ENCODE measurements at regions not wholly inside any gene's neighbourhood (a gene's known extent, or its start where the extent isn't known, plus 50 kb on each side); places are given as distances from the start of the nearest gene placed in this dataset.

- TF ChIP-seq, protein P1, sequence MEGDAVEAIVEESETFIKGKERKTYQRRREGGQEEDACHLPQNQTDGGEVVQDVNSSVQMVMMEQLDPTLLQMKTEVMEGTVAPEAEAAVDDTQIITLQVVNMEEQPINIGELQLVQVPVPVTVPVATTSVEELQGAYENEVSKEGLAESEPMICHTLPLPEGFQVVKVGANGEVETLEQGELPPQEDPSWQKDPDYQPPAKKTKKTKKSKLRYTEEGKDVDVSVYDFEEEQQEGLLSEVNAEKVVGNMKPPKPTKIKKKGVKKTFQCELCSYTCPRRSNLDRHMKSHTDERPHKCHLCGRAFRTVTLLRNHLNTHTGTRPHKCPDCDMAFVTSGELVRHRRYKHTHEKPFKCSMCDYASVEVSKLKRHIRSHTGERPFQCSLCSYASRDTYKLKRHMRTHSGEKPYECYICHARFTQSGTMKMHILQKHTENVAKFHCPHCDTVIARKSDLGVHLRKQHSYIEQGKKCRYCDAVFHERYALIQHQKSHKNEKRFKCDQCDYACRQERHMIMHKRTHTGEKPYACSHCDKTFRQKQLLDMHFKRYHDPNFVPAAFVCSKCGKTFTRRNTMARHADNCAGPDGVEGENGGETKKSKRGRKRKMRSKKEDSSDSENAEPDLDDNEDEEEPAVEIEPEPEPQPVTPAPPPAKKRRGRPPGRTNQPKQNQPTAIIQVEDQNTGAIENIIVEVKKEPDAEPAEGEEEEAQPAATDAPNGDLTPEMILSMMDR (IDR thresholded peaks at IDR 0.05) = no peak
- H3K27ac ChIP-seq = no peak overlapping the region
- H3K27me3 ChIP-seq = no peaks in the 10 kb centered on the region
- no peaks in the 10 kb centered on the region for H3K36me3 ChIP-seq
- no peaks in the 10 kb centered on the region for H3K4me1 ChIP-seq
- DNase-seq = no peak
- no peak for ATAC-seq
- H3K4me3 ChIP-seq = no peak overlapping the region
- H3K9me3 ChIP-seq = no peaks in the 10 kb centered on the region
- intact Hi-C loops (cut with DNase I) = no loop called here
Observed at GRCh38 chr10:2972216-2972615, 95.1 kb upstream of the PFKP start.

DNA sequence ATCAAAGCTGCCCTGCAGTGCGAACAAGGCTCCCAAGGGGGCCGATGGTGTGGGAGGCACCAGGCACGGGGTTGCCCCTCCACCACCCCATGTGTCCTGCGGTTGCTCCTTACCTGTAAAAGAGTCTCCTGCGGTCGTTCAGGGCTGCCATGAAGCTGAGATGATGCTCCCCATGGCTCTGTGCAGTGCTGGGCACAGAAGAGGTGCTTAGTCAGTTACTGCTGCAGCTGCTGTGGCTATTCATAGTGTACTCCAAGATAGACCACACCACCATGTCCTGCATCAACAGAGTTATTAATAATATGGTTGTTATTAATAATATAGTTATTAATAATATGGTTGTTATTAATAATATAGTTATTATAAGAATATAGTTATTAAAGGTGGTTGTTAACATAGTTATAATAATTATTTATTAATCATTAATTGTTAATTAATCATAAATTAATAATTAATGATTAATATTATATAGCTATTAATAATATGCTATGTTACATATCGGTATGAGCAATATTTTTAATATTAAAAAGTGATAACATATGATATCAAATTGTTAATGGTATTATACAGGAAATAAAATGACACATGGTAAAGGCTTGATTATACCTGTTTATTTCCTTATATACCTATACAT is 97.0 kb upstream of the PFKP start:
- TF ChIP-seq, protein P1 (IDR thresholded peaks at IDR 0.05) = no peak
- DNase-seq (no peak), ATAC-seq (no peak)
- Histone ChIP-seq H3K9me3 (no peaks in the 10 kb centered on the region), H3K27ac (no peak overlapping the region), H3K4me3 (no peak overlapping the region), H3K4me1 (no peaks in the 10 kb centered on the region), H3K36me3 (no peaks in the 10 kb centered on the region), H3K27me3 (no peaks in the 10 kb centered on the region)
- intact Hi-C loops (cut with DNase I) = no loop called here

- Histone ChIP-seq H3K36me3 (no peaks in the 10 kb centered on the region), H3K27ac (no peak overlapping the region), H3K27me3 (no peaks in the 10 kb centered on the region), H3K4me3 (no peak overlapping the region), H3K9me3 (no peaks in the 10 kb centered on the region), H3K4me1 (no peaks in the 10 kb centered on the region)
- intact Hi-C loops (cut with DNase I) = no loop called here
- DNase-seq (no peak), ATAC-seq (no peak)
- TF ChIP-seq, protein P1 (IDR thresholded peaks at IDR 0.05) = no peak
Observed at GRCh38 chr10:2968401-2969058, 98.8 kb upstream of the PFKP start.

GRCh38 chr10:2966134-2966533 is 101.2 kb upstream of the PFKP start:
- Histone ChIP-seq H3K4me1 (no peaks in the 10 kb centered on the region), H3K4me3 (no peak overlapping the region), H3K27ac (no peak overlapping the region), H3K9me3 (peaks cover 0 to 2% of the 10 kb centered on the region in 2 donors), H3K36me3 (no peaks in the 10 kb centered on the region), H3K27me3 (no peaks in the 10 kb centered on the region)
- TF ChIP-seq, protein P1 (IDR thresholded peaks at IDR 0.05) = no peak
- DNase-seq = no peak
- no peak for ATAC-seq
- intact Hi-C loops (cut with DNase I) = no loop called here

GRCh38 chr10:2964632-2965296 is 102.6 kb upstream of the PFKP start:
- intact Hi-C loops (cut with DNase I) = no loop called here
- peaks cover 0 to 2% of the 10 kb centered on the region in 2 donors for H3K9me3 ChIP-seq
- DNase-seq (no peak), ATAC-seq (no peak)
- no peak overlapping the region for H3K4me3 ChIP-seq
- no peaks in the 10 kb centered on the region for H3K4me1 ChIP-seq
- TF ChIP-seq, protein P1 (IDR thresholded peaks at IDR 0.05) = no peak
- no peak overlapping the region for H3K27ac ChIP-seq
- H3K36me3 ChIP-seq = no peaks in the 10 kb centered on the region
- no peaks in the 10 kb centered on the region for H3K27me3 ChIP-seq
